WTC11 (cell line): ENCODE measurements at regions not wholly inside any gene's neighbourhood (a gene's known extent, or its start where the extent isn't known, plus 50 kb on each side); places are given as distances from the start of the nearest gene placed in this dataset.

ENCODE experiments used
- ATAC-seq: fragments of 200-7000 bp; cut with Tn5 transposase; 2 replicates; pipeline ENCODE4 v1.10.0; 2021; ENCODE audit warnings: mild to moderate bottlenecking, moderate library complexity
- CTCF ChIA-PET: fragments of 300-600 bp; sonication (Branson Sonifier 250); formaldehyde crosslinking; loops from one replicate; lab custom pipeline; 2021; ENCODE audit warnings: antibody characterized with exemption; lab: Charles Lee
- POLR2A ChIA-PET: fragments of 350-600 bp; sonication (Branson Sonifier 250); formaldehyde crosslinking; loops from one replicate; lab custom pipeline; 2021; ENCODE audit warnings: antibody characterized with exemption; lab: Charles Lee
- DNase-seq: peaks from one replicate; pipeline ENCODE4 v3.0.0; 2021; ENCODE audit warnings: low spot score
- H3K27ac Mint-ChIP-seq: 2 replicates; pipeline ENCODE4 v1.8.0; 2021; ENCODE audit warnings: mixed read lengths
- H3K27me3 Mint-ChIP-seq: 2 replicates; pipeline ENCODE4 v1.8.0; 2021; ENCODE audit warnings: low read depth, mild to moderate bottlenecking, moderate library complexity, mixed read lengths
- H3K36me3 Mint-ChIP-seq: 2 replicates; pipeline ENCODE4 v1.8.0; 2021; ENCODE audit warnings: mixed read lengths
- H3K4me1 Mint-ChIP-seq: 2 replicates; pipeline ENCODE4 v1.8.0; 2022; ENCODE audit warnings: mixed read lengths
- H3K4me3 Mint-ChIP-seq: 2 replicates; pipeline ENCODE4 v1.8.0; 2021; ENCODE audit warnings: mild to moderate bottlenecking, moderate library complexity, mixed read lengths
- H3K9me3 Mint-ChIP-seq: 2 replicates; pipeline ENCODE4 v1.8.0; 2021; ENCODE audit warnings: mixed read lengths
- ATF2 ChIP-seq: sonication (generic); formaldehyde crosslinking; IDR thresholded peaks from 2 replicates; pipeline ENCODE4 v1.8.1; 2022; ENCODE audit warnings: low read depth, missing genetic modification reagents, borderline replicate concordance
- FOXP1 ChIP-seq: sonication (generic); formaldehyde crosslinking; IDR thresholded peaks from 2 replicates; pipeline ENCODE4 v1.8.0; 2022; ENCODE audit warnings: missing genetic modification reagents, mild to moderate bottlenecking, moderate library complexity, borderline replicate concordance
- GABPB1 ChIP-seq: sonication (generic); formaldehyde crosslinking; IDR thresholded peaks from 2 replicates; pipeline ENCODE4 v1.8.1; 2023; ENCODE audit warnings: mild to moderate bottlenecking, missing genetic modification reagents
- IRF2 ChIP-seq: sonication (generic); formaldehyde crosslinking; IDR thresholded peaks from 2 replicates; pipeline ENCODE4 v1.8.0; 2022; ENCODE audit warnings: low read depth, missing genetic modification reagents, borderline replicate concordance
- MLX ChIP-seq: sonication (generic); formaldehyde crosslinking; IDR thresholded peaks from 2 replicates; pipeline ENCODE4 v1.8.1; 2023; ENCODE audit warnings: mild to moderate bottlenecking, missing genetic modification reagents, moderate library complexity
- NR2C2 ChIP-seq: sonication (generic); formaldehyde crosslinking; IDR thresholded peaks from 2 replicates; pipeline ENCODE4 v1.8.0; 2022; ENCODE audit warnings: mild to moderate bottlenecking, missing genetic modification reagents
- RORB ChIP-seq: fragments of 250-450 bp; sonication (Bioruptor Pico); IDR thresholded peaks from 2 replicates; pipeline ENCODE4 v1.9.0; 2021; ENCODE audit warnings: mild to moderate bottlenecking
- TP53 ChIP-seq: sonication (generic); formaldehyde crosslinking; IDR thresholded peaks from 2 replicates; pipeline ENCODE4 v1.8.1; 2023; ENCODE audit warnings: mild to moderate bottlenecking, missing genetic modification reagents
- ZNF219 ChIP-seq: sonication (generic); formaldehyde crosslinking; IDR thresholded peaks from 2 replicates; pipeline ENCODE4 v1.8.0; 2023; ENCODE audit warnings: missing genetic modification reagents, mild to moderate bottlenecking, borderline replicate concordance
- ZNF263 ChIP-seq: sonication (generic); formaldehyde crosslinking; IDR thresholded peaks from 2 replicates; pipeline ENCODE4 v1.8.1; 2022; ENCODE audit warnings: low read depth, mild to moderate bottlenecking, moderate library complexity, missing genetic modification reagents
- ZNF416 ChIP-seq: fragments of 250-450 bp; sonication (Bioruptor Pico); IDR thresholded peaks from 2 replicates; pipeline ENCODE4 v1.9.0; 2021; ENCODE audit warnings: mild to moderate bottlenecking, inconsistent platforms
- TF ChIP-seq, protein P1 (sequence below): sonication (generic); formaldehyde crosslinking; IDR thresholded peaks from 2 replicates; pipeline ENCODE4 v1.8.0; 2022; ENCODE audit warnings: mild to moderate bottlenecking, missing genetic modification reagents
- TF ChIP-seq, protein P2 (sequence below): sonication (generic); formaldehyde crosslinking; IDR thresholded peaks from 2 replicates; pipeline ENCODE4 v1.8.0; 2022; ENCODE audit warnings: mild to moderate bottlenecking, missing genetic modification reagents
- TF ChIP-seq, protein P3 (sequence below): sonication (generic); formaldehyde crosslinking; IDR thresholded peaks from 2 replicates; pipeline ENCODE4 v1.8.0; 2022; ENCODE audit warnings: mild to moderate bottlenecking, missing genetic modification reagents
- TF ChIP-seq, protein P4 (sequence below): sonication (generic); formaldehyde crosslinking; IDR thresholded peaks from 2 replicates; pipeline ENCODE4 v1.8.1; 2023; ENCODE audit warnings: mild to moderate bottlenecking, moderate library complexity, missing genetic modification reagents

DNA sequence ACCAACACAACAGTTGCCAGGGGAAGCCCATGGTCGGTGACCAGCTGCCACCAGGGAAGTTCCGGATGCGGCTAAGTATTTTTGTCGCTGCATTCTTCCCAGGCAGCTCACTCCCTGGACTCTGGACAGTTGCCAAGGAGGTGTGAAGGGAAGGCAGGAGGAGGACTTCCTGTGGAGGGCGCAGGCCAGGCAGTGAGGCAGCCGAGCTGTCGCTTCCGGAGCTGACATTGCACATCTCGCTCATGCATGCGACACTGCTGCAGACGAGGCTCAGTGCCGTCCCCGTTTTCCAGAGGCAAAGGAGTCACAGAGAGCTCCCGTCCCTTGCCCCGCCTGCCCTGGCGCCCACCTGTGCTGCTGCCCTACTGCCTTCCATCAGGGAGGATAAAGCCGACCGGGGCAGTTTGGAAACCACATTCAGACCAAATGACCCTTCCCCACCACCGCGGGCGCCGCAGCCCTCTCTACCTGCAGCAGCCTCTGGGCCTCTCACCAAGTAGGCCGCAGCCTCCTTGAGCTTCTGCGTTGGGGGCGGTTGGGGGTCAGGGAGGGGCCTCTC lies 81.4 kb downstream of the NENF start:
- H3K4me3 Mint-ChIP-seq = no peak overlapping the region
- DNase-seq = peak; percentile 33

DNA sequence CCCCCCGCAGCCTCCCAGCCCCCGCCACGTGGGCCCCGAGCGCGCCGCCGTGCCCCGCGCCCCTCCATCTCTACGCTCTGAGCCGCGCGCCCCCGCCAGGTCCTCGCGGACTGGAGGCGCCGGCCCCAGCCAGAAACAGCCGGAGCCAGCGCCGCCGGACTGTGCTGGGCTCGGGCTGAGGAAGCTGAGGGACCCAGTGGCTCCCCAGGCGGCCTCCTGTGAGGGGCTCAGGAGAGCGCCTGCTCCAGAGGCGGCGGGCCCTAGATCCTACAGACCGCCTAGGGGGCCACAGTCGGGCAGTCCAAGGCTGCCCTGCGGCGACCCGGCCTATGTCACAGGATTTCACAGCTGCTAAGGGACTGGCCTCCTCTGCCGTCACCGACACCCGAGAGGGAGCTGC lies 82.1 kb downstream of the NENF start:
- Mint-ChIP-seq H3K27me3 (peaks cover 33% of the 10 kb centered on the region), H3K36me3 (no peaks in the 10 kb centered on the region), H3K27ac (no peak overlapping the region)
- ATAC-seq = peak; percentile 74
- POLR2A ChIA-PET = interaction anchor here (1.1 to 1.7 kb wide), 5 partner anchors 12 to 98 kb away, joined by 3 to 7 read pairs (median 3); partner anchors contain the start of gene ATF3
- DNase-seq = peak; percentile 42
- TF ChIP-seq ZNF219 (no peak), ZNF263 (CRISPR knock-in tag) (no peak), TP53 (CRISPR knock-in tag) (no peak), NR2C2 (CRISPR knock-in tag) (no peak), ATF2 (CRISPR knock-in tag) (no peak), RORB (CRISPR knock-in tag) (no peak), IRF2 (no peak)
- TF ChIP-seq, protein P1, sequence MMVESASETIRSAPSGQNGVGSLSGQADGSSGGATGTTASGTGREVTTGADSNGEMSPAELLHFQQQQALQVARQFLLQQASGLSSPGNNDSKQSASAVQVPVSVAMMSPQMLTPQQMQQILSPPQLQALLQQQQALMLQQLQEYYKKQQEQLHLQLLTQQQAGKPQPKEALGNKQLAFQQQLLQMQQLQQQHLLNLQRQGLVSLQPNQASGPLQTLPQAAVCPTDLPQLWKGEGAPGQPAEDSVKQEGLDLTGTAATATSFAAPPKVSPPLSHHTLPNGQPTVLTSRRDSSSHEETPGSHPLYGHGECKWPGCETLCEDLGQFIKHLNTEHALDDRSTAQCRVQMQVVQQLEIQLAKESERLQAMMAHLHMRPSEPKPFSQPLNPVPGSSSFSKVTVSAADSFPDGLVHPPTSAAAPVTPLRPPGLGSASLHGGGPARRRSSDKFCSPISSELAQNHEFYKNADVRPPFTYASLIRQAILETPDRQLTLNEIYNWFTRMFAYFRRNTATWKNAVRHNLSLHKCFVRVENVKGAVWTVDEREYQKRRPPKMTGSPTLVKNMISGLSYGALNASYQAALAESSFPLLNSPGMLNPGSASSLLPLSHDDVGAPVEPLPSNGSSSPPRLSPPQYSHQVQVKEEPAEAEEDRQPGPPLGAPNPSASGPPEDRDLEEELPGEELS = no peak
- TF ChIP-seq, protein P2, sequence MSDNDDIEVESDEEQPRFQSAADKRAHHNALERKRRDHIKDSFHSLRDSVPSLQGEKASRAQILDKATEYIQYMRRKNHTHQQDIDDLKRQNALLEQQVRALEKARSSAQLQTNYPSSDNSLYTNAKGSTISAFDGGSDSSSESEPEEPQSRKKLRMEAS (CRISPR knock-in tag) = no peak
- TF ChIP-seq, protein P3, sequence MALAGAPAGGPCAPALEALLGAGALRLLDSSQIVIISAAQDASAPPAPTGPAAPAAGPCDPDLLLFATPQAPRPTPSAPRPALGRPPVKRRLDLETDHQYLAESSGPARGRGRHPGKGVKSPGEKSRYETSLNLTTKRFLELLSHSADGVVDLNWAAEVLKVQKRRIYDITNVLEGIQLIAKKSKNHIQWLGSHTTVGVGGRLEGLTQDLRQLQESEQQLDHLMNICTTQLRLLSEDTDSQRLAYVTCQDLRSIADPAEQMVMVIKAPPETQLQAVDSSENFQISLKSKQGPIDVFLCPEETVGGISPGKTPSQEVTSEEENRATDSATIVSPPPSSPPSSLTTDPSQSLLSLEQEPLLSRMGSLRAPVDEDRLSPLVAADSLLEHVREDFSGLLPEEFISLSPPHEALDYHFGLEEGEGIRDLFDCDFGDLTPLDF (CRISPR knock-in tag) = no peak
- TF ChIP-seq, all 79 proteins: peak for 0
- no peak overlapping the region for H3K4me3 Mint-ChIP-seq
- CTCF ChIA-PET = interaction anchor here (1.0 to 2.8 kb wide), 7 partner anchors 18 to 150 kb away, joined by 3 to 20 read pairs (median 4); no protein-coding TSS in a partner anchor
- H3K9me3 Mint-ChIP-seq = no peaks in the 10 kb centered on the region
- peaks cover 12% of the 10 kb centered on the region for H3K4me1 Mint-ChIP-seq

More for the DNA sequence above, 81.4 kb downstream of the NENF start:
- no peaks in the 10 kb centered on the region for H3K36me3 Mint-ChIP-seq
- TF ChIP-seq, protein P4, sequence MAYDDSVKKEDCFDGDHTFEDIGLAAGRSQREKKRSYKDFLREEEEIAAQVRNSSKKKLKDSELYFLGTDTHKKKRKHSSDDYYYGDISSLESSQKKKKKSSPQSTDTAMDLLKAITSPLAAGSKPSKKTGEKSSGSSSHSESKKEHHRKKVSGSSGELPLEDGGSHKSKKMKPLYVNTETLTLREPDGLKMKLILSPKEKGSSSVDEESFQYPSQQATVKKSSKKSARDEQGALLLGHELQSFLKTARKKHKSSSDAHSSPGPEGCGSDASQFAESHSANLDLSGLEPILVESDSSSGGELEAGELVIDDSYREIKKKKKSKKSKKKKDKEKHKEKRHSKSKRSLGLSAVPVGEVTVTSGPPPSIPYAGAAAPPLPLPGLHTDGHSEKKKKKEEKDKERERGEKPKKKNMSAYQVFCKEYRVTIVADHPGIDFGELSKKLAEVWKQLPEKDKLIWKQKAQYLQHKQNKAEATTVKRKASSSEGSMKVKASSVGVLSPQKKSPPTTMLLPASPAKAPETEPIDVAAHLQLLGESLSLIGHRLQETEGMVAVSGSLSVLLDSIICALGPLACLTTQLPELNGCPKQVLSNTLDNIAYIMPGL (CRISPR knock-in tag) = no peak
- TF ChIP-seq MLX (CRISPR knock-in tag) = no peak
- no peak for TF ChIP-seq ZNF416 (CRISPR knock-in tag)
- no peak for TF ChIP-seq FOXP1 (CRISPR knock-in tag)
- TF ChIP-seq GABPB1 (CRISPR knock-in tag) = 0 out of 2 replicates have a peak, but pooled peaks have one; percentile 17
- H3K4me1 Mint-ChIP-seq = peaks cover 12% of the 10 kb centered on the region
- ATAC-seq = peak; percentile 17
- CTCF ChIA-PET = interaction anchor here (0.6 to 2.8 kb wide), 5 partner anchors 19 to 1473 kb away, joined by 3 to 20 read pairs (median 4); no protein-coding TSS in a partner anchor
- H3K9me3 Mint-ChIP-seq = no peaks in the 10 kb centered on the region
- POLR2A ChIA-PET = interaction anchor here (1.7 kb wide), 1 partner anchor 15 kb away, joined by 3 read pairs; no protein-coding TSS in a partner anchor
- H3K27me3 Mint-ChIP-seq = peaks cover 33% of the 10 kb centered on the region
- H3K27ac Mint-ChIP-seq = no peak overlapping the region
